NT2/D1 (cell line): ENCODE measurements at regions not wholly inside any gene's neighbourhood (a gene's known extent, or its start where the extent isn't known, plus 50 kb on each side); places are given as distances from the start of the nearest gene placed in this dataset.

Experiments
- DNase-seq: peaks from one replicate; pipeline ENCODE4 v3.0.0-alpha.2; 2011; ENCODE audit warnings: low read depth, low spot score
- H3K27me3 ChIP-seq: 2 replicates; pipeline ENCODE4 v1.6.0; 2011; ENCODE audit warnings: mild to moderate bottlenecking; ENCODE audit not compliant: insufficient read length, insufficient read depth
- H3K36me3 ChIP-seq: 2 replicates; pipeline ENCODE4 v1.6.1; 2011; ENCODE audit warnings: mild to moderate bottlenecking, low read length, mixed read lengths; ENCODE audit not compliant: insufficient read depth, insufficient read length
- H3K4me1 ChIP-seq: 2 replicates; pipeline ENCODE4 v1.5.1; 2011; ENCODE audit not compliant: insufficient read depth, insufficient read length
- H3K4me3 ChIP-seq: 2 replicates; pipeline ENCODE4 v1.5.1; 2011; ENCODE audit warnings: low read depth; ENCODE audit not compliant: insufficient read length
- H3K9ac ChIP-seq: 2 replicates; pipeline ENCODE4 v1.6.0; 2011; ENCODE audit warnings: low read depth; ENCODE audit not compliant: insufficient read length
- H3K9me3 ChIP-seq: 2 replicates; pipeline ENCODE4 v1.5.1; 2011; ENCODE audit warnings: mild to moderate bottlenecking, low read length; ENCODE audit not compliant: insufficient read depth
- SUZ12 ChIP-seq: IDR thresholded peaks from 2 replicates; pipeline ENCODE4 v1.6.1; 2011; ENCODE audit not compliant: insufficient read length, insufficient read depth; ENCODE audit errors: extremely low read depth
- YY1 ChIP-seq: IDR thresholded peaks from 2 replicates; pipeline ENCODE4 v1.6.1; 2011; ENCODE audit not compliant: insufficient read length, insufficient read depth
- ZNF274 ChIP-seq: IDR thresholded peaks from 2 replicates; pipeline ENCODE4 v1.6.1; 2011; ENCODE audit warnings: mild to moderate bottlenecking, low read depth, low read length

- H3K9ac ChIP-seq: no peak overlapping the region
- H3K4me3 ChIP-seq: no peak overlapping the region
- TF ChIP-seq SUZ12 (no peak), YY1 (no peak), ZNF274 (no peak)
- H3K9me3 ChIP-seq: no peaks in the 10 kb centered on the region
- no peaks in the 10 kb centered on the region for H3K4me1 ChIP-seq
- H3K27me3 ChIP-seq: no peaks in the 10 kb centered on the region
- H3K36me3 ChIP-seq: no peaks in the 10 kb centered on the region
- DNase-seq: no peak
Measured at GRCh38 chr18:68520406-68521075, 194.4 kb downstream of the TMX3 start.

DNA sequence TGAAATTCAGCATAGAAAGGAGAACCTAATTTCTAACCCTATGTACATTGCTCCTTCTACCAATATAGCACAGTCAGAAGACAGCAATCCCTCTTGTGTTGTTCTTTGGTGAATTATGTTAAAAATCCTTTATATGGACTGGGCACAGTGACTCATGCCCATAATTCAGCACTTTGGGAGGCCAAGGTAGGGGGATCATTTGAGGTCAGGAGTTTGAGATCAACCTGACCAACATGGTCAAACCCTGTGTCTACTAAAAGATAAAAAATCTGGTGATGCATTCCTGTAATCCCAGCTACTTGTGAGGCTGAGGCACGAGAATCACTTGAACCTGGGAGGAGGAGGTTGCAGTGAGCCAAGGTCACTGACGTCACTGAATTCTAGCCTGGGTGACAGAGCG is 195.6 kb downstream of the TMX3 start:
- DNase-seq: no peak
- TF ChIP-seq YY1: no peak
- no peak for TF ChIP-seq ZNF274
- TF ChIP-seq SUZ12: no peak
- H3K4me1 ChIP-seq: no peaks in the 10 kb centered on the region

DNA sequence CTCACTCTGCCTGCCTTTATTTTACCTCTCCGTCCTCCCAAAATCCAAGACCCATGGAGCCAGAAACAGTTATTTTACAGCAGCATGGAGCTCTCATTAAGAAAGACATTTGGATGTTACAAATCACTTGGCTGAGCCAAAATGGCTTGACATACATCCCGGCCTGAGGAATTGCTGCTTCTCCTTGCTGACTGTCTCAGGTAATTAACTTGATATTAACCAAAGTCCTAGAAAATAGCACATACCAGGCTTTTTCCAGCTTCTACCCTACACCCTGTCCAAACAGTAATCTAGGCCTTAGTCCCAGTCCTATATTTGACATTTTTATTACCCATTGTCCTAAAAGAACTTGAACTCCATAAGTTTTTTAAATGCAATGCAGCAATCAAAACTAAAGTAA is 205.0 kb downstream of the TMX3 start:
- DNase-seq: no peak
- H3K9me3 ChIP-seq: no peaks in the 10 kb centered on the region
- no peaks in the 10 kb centered on the region for H3K27me3 ChIP-seq
- no peaks in the 10 kb centered on the region for H3K4me1 ChIP-seq
- H3K9ac ChIP-seq: no peak overlapping the region
- no peak overlapping the region for H3K4me3 ChIP-seq
- H3K36me3 ChIP-seq: no peaks in the 10 kb centered on the region
- TF ChIP-seq SUZ12: no peak
- no peak for TF ChIP-seq ZNF274
- TF ChIP-seq YY1: no peak

More for the DNA sequence above, 195.6 kb downstream of the TMX3 start:
- Histone ChIP-seq H3K4me3 (no peak overlapping the region), H3K9ac (no peak overlapping the region), H3K9me3 (no peaks in the 10 kb centered on the region), H3K27me3 (no peaks in the 10 kb centered on the region), H3K36me3 (no peaks in the 10 kb centered on the region)

- Histone ChIP-seq H3K36me3 (no peaks in the 10 kb centered on the region), H3K9me3 (no peaks in the 10 kb centered on the region), H3K9ac (no peak overlapping the region), H3K4me3 (no peak overlapping the region), H3K4me1 (no peaks in the 10 kb centered on the region), H3K27me3 (no peaks in the 10 kb centered on the region)
- TF ChIP-seq SUZ12 (no peak), YY1 (no peak), ZNF274 (no peak)
- DNase-seq: no peak
Measured at GRCh38 chr18:68507781-68508180, 207.1 kb downstream of the TMX3 start.

DNA sequence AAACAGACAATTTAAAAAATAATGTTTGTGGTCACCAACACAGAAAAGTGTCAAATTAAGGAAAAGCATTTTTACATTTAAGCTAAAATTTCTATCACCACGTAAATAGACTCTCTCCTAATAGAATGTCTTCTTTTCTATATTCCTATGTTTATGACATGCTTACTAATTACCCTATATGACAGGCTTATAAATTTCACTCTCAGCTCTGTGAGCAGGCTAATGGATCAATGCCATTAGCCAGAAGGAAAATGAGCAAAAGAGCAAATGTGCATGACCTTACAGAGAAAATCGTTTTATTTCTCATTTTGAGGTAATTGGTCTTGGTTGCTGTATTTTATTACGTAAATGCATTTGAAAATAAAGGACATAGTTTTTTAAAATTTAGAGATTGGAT is 209.7 kb downstream of the TMX3 start:
- no peak for TF ChIP-seq SUZ12
- TF ChIP-seq YY1: no peak
- TF ChIP-seq ZNF274: no peak
- H3K36me3 ChIP-seq: no peaks in the 10 kb centered on the region
- H3K9me3 ChIP-seq: no peaks in the 10 kb centered on the region
- no peak overlapping the region for H3K9ac ChIP-seq
- H3K4me1 ChIP-seq: no peaks in the 10 kb centered on the region
- no peaks in the 10 kb centered on the region for H3K27me3 ChIP-seq
- H3K4me3 ChIP-seq: no peak overlapping the region
- no peak for DNase-seq

DNA sequence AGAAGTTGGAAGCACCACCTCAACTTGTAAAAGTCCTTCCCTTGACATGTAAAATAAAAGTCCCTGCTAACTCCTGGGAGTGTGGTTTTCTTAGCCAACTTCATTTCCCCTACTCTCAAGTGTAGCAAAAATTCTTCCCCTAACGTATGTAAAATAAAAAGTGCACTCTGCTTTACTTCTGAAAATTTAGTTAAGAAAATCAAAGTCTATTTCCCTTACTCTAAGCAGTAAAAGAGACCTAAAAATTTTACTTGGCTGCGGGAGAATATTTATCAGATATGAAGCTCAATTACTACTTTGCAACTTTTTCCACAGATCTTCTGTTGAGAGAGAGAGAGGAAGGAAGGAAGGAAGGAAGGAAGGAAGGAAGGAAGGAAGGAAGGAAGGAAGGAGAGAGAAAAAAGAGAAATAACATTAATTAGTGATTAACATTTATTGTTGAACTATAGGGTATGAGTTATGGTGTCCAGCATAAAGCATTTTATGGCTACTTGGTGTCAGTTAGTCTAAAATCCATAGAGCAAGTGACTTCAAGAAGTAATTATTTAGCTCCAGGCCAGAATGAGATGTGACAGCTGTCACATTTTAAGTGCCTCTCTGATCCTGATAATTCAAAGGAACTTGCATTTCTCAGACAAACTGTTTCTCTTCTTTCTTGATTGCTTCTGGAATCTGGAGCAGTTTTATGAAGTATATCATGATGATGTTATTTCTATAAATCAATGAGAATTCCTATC is 210.3 kb downstream of the TMX3 start:
- H3K4me3 ChIP-seq: no peak overlapping the region
- TF ChIP-seq SUZ12 (no peak), ZNF274 (no peak), YY1 (no peak)
- no peak overlapping the region for H3K9ac ChIP-seq

GRCh38 chr18:68500556-68500955 is 214.4 kb downstream of the TMX3 start:
- no peaks in the 10 kb centered on the region for H3K4me1 ChIP-seq
- TF ChIP-seq YY1: no peak
- TF ChIP-seq ZNF274: no peak
- TF ChIP-seq SUZ12: no peak

More for the DNA sequence above, 210.3 kb downstream of the TMX3 start:
- H3K27me3 ChIP-seq: no peaks in the 10 kb centered on the region
- DNase-seq: no peak
- no peaks in the 10 kb centered on the region for H3K36me3 ChIP-seq
- H3K9me3 ChIP-seq: no peaks in the 10 kb centered on the region
- H3K4me1 ChIP-seq: no peaks in the 10 kb centered on the region

More at GRCh38 chr18:68500556-68500955, 214.4 kb downstream of the TMX3 start:
- DNase-seq: no peak
- H3K36me3 ChIP-seq: no peaks in the 10 kb centered on the region
- H3K4me3 ChIP-seq: no peak overlapping the region
- H3K27me3 ChIP-seq: no peaks in the 10 kb centered on the region
- no peaks in the 10 kb centered on the region for H3K9me3 ChIP-seq
- H3K9ac ChIP-seq: no peak overlapping the region
